Activated CD4-positive, alpha-beta memory T cell treated with anti-CD3 and anti-CD28 coated beads, Interleukin-2, amount 10 ng/mL, durations not matched to agents 7 days and 5 days (primary cell): ENCODE measurements at regions not wholly inside any gene's neighbourhood (a gene's known extent, or its start where the extent isn't known, plus 50 kb on each side); places are given as distances from the start of the nearest gene placed in this dataset.

Experiments
- CTCF ChIA-PET: fragments of 350-600 bp; sonication (Branson Sonifier 250); formaldehyde crosslinking; loops from one replicate; lab custom pipeline; 2021; ENCODE audit warnings: antibody characterized with exemption, inconsistent platforms; lab: Charles Lee
- POLR2A ChIA-PET: fragments of 350-600 bp; sonication (Branson Sonifier 250); formaldehyde crosslinking; loops from one replicate; lab custom pipeline; 2021; ENCODE audit warnings: antibody characterized with exemption; lab: Charles Lee
- DNase-seq: peaks from one replicate; pipeline ENCODE4 v3.0.0-alpha.2; 2020
- H3K27ac Mint-ChIP-seq: one replicate; pipeline ENCODE4 v1.8.0; 2021; ENCODE audit warnings: mild to moderate bottlenecking, mixed read lengths
- H3K27me3 Mint-ChIP-seq: one replicate; pipeline ENCODE4 v1.8.0; 2021; ENCODE audit warnings: mixed read lengths
- H3K36me3 Mint-ChIP-seq: one replicate; pipeline ENCODE4 v1.8.0; 2021; ENCODE audit warnings: low read depth, mixed read lengths
- H3K4me1 Mint-ChIP-seq: one replicate; pipeline ENCODE4 v1.8.0; 2021; ENCODE audit warnings: mixed read lengths
- H3K4me3 Mint-ChIP-seq: one replicate; pipeline ENCODE4 v1.8.0; 2021; ENCODE audit warnings: mild to moderate bottlenecking, mixed read lengths
- H3K9me3 Mint-ChIP-seq: one replicate; pipeline ENCODE4 v1.8.0; 2021; ENCODE audit warnings: mixed read lengths

GRCh38 chr5:68548959-68549676, 333.6 kb downstream of the PIK3R1 start:
- Mint-ChIP-seq H3K4me3 (no peak overlapping the region), H3K27ac (no peak overlapping the region), H3K4me1 (no peaks in the 10 kb centered on the region), H3K9me3 (no peaks in the 10 kb centered on the region), H3K27me3 (no peaks in the 10 kb centered on the region), H3K36me3 (no peaks in the 10 kb centered on the region)
- CTCF ChIA-PET = no interaction called here
- DNase-seq = no peak
- POLR2A ChIA-PET = no interaction called here

- H3K27me3 Mint-ChIP-seq = no peaks in the 10 kb centered on the region
- ChIA-PET POLR2A (no interaction called here), CTCF (no interaction called here)
- DNase-seq = no peak
- no peaks in the 10 kb centered on the region for H3K36me3 Mint-ChIP-seq
- no peaks in the 10 kb centered on the region for H3K9me3 Mint-ChIP-seq
- no peak overlapping the region for H3K27ac Mint-ChIP-seq
- H3K4me1 Mint-ChIP-seq = no peaks in the 10 kb centered on the region
- H3K4me3 Mint-ChIP-seq = no peak overlapping the region
These were observed 334.5 kb downstream of the PIK3R1 start for GRCh38 chr5:68550015-68550414.

DNA sequence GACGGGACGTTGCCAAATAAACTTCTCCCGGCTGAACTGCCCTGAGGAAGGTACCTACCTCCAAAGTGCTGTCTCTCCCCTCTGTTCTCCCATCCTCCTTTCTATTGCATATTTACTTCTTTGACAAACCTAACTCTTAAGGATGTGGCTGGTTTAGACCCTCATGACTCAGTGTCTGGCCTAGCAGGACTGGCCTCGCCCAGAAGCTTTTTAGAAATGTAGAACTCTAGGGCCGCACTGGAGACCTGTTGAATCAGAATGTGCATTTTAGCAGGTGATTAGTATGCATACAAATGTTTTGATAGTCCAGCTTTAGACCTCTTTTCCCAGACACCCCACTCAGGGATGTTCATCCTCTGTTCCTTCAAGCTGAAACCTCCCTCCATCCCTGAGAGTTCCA, 335.9 kb downstream of the PIK3R1 start:
- H3K27me3 Mint-ChIP-seq = peaks cover 3% of the 10 kb centered on the region
- CTCF ChIA-PET = no interaction called here

GRCh38 chr5:68554571-68555279, 339.2 kb downstream of the PIK3R1 start:
- H3K9me3 Mint-ChIP-seq = no peaks in the 10 kb centered on the region
- no peaks in the 10 kb centered on the region for H3K36me3 Mint-ChIP-seq
- H3K4me1 Mint-ChIP-seq = no peaks in the 10 kb centered on the region
- no peak overlapping the region for H3K4me3 Mint-ChIP-seq
- H3K27me3 Mint-ChIP-seq = peaks cover 3% of the 10 kb centered on the region
- ChIA-PET POLR2A (no interaction called here), CTCF (no interaction called here)
- DNase-seq = no peak
- no peak overlapping the region for H3K27ac Mint-ChIP-seq

More for the DNA sequence above, 335.9 kb downstream of the PIK3R1 start:
- no peak for DNase-seq
- no peaks in the 10 kb centered on the region for H3K9me3 Mint-ChIP-seq
- POLR2A ChIA-PET = no interaction called here
- H3K4me1 Mint-ChIP-seq = no peaks in the 10 kb centered on the region
- H3K36me3 Mint-ChIP-seq = no peaks in the 10 kb centered on the region
- H3K27ac Mint-ChIP-seq = no peak overlapping the region
- no peak overlapping the region for H3K4me3 Mint-ChIP-seq

- ChIA-PET POLR2A (no interaction called here), CTCF (no interaction called here)
- peaks cover 3% of the 10 kb centered on the region for H3K27me3 Mint-ChIP-seq
- H3K9me3 Mint-ChIP-seq = no peaks in the 10 kb centered on the region
- H3K4me1 Mint-ChIP-seq = no peaks in the 10 kb centered on the region
- no peak for DNase-seq
- H3K36me3 Mint-ChIP-seq = no peaks in the 10 kb centered on the region
- H3K4me3 Mint-ChIP-seq = no peak overlapping the region
- H3K27ac Mint-ChIP-seq = no peak overlapping the region
These were observed 340.5 kb downstream of the PIK3R1 start for GRCh38 chr5:68555907-68556681.

GRCh38 chr5:68557162-68557936, 341.8 kb downstream of the PIK3R1 start:
- Mint-ChIP-seq H3K4me3 (no peak overlapping the region), H3K27ac (no peak overlapping the region), H3K9me3 (no peaks in the 10 kb centered on the region), H3K4me1 (no peaks in the 10 kb centered on the region), H3K27me3 (peaks cover 3% of the 10 kb centered on the region), H3K36me3 (no peaks in the 10 kb centered on the region)
- ChIA-PET POLR2A (no interaction called here), CTCF (no interaction called here)
- no peak for DNase-seq

- H3K27ac Mint-ChIP-seq = no peak overlapping the region
- H3K36me3 Mint-ChIP-seq = no peaks in the 10 kb centered on the region
- peaks cover 2% of the 10 kb centered on the region for H3K27me3 Mint-ChIP-seq
- no peak for DNase-seq
- ChIA-PET CTCF (no interaction called here), POLR2A (no interaction called here)
- H3K4me3 Mint-ChIP-seq = no peak overlapping the region
- H3K4me1 Mint-ChIP-seq = no peaks in the 10 kb centered on the region
- H3K9me3 Mint-ChIP-seq = no peaks in the 10 kb centered on the region
These were observed 346.8 kb downstream of the PIK3R1 start for GRCh38 chr5:68562308-68562707.

DNA sequence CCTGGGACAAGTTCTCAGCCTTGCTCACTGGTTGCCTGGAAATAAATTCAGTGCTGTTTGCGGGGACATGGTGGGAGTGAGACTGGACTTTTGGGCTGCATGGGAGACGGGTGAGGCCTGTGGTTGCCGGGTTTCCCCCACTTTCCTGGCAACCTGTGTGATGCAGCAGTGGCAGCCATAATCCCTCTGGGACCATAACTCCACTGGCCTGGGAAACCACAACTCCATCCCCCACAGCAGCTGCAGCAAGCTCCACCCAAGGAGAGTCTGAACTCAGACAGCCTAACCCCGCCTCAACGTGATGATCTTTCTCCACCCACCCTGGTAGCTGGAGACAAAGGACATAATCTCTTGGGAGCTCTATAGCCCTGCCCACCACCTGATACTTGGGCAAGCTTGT, 349.9 kb downstream of the PIK3R1 start:
- no peaks in the 10 kb centered on the region for H3K9me3 Mint-ChIP-seq
- no peaks in the 10 kb centered on the region for H3K36me3 Mint-ChIP-seq
- H3K4me3 Mint-ChIP-seq = no peak overlapping the region
- ChIA-PET POLR2A (no interaction called here), CTCF (no interaction called here)
- H3K27ac Mint-ChIP-seq = no peak overlapping the region
- H3K27me3 Mint-ChIP-seq = peaks cover 4% of the 10 kb centered on the region
- DNase-seq = no peak
- no peaks in the 10 kb centered on the region for H3K4me1 Mint-ChIP-seq

GRCh38 chr5:68576805-68577204, 361.2 kb downstream of the PIK3R1 start:
- CTCF ChIA-PET = no interaction called here
- H3K27ac Mint-ChIP-seq = no peak overlapping the region
- H3K4me1 Mint-ChIP-seq = no peaks in the 10 kb centered on the region
- POLR2A ChIA-PET = no interaction called here
- no peaks in the 10 kb centered on the region for H3K36me3 Mint-ChIP-seq
- peaks cover 8% of the 10 kb centered on the region for H3K9me3 Mint-ChIP-seq
- H3K27me3 Mint-ChIP-seq = peaks cover 5% of the 10 kb centered on the region
- H3K4me3 Mint-ChIP-seq = no peak overlapping the region
- DNase-seq = no peak

DNA sequence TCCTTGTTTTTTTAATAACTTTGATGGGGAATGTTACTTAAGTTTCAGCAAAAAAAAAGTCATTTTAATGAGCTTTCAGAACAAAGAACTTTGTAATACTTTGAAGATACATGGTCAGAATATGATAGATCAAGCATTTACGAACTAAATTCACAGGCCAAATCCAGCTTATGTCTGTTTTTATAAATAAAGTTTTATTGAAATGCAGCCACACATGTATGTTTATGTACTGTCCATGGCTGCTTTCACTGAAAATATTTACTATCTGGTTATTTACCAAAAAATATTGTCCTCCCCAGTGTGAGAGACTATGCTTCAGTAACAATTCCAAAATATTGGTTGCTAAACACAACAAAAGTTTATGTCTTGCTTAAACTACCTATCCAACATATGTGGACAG, 366.7 kb downstream of the PIK3R1 start:
- Mint-ChIP-seq H3K27me3 (peaks cover 6% of the 10 kb centered on the region), H3K36me3 (no peaks in the 10 kb centered on the region), H3K4me1 (no peaks in the 10 kb centered on the region), H3K9me3 (peaks cover 2% of the 10 kb centered on the region), H3K27ac (no peak overlapping the region), H3K4me3 (no peak overlapping the region)
- CTCF ChIA-PET = no interaction called here
- POLR2A ChIA-PET = no interaction called here
- no peak for DNase-seq

GRCh38 chr5:68587171-68587570, 371.6 kb downstream of the PIK3R1 start:
- POLR2A ChIA-PET = no interaction called here
- no peaks in the 10 kb centered on the region for H3K36me3 Mint-ChIP-seq
- no peak overlapping the region for H3K4me3 Mint-ChIP-seq
- no peaks in the 10 kb centered on the region for H3K4me1 Mint-ChIP-seq
- DNase-seq = no peak
- peaks cover 2% of the 10 kb centered on the region for H3K27me3 Mint-ChIP-seq
- no peak overlapping the region for H3K27ac Mint-ChIP-seq
- CTCF ChIA-PET = no interaction called here
- H3K9me3 Mint-ChIP-seq = no peaks in the 10 kb centered on the region

- Mint-ChIP-seq H3K4me1 (no peaks in the 10 kb centered on the region), H3K36me3 (no peaks in the 10 kb centered on the region), H3K27me3 (no peaks in the 10 kb centered on the region), H3K4me3 (no peak overlapping the region), H3K27ac (no peak overlapping the region), H3K9me3 (no peaks in the 10 kb centered on the region)
- DNase-seq = no peak
- POLR2A ChIA-PET = no interaction called here
- CTCF ChIA-PET = no interaction called here
These were observed 376.3 kb downstream of the PIK3R1 start for GRCh38 chr5:68591850-68592249.

GRCh38 chr5:68592351-68592750, 376.8 kb downstream of the PIK3R1 start:
- Mint-ChIP-seq H3K4me3 (no peak overlapping the region), H3K36me3 (no peaks in the 10 kb centered on the region)
- CTCF ChIA-PET = no interaction called here

More at GRCh38 chr5:68592351-68592750, 376.8 kb downstream of the PIK3R1 start:
- no peaks in the 10 kb centered on the region for H3K27me3 Mint-ChIP-seq
- H3K27ac Mint-ChIP-seq = no peak overlapping the region
- no peaks in the 10 kb centered on the region for H3K4me1 Mint-ChIP-seq
- POLR2A ChIA-PET = no interaction called here
- DNase-seq = no peak
- H3K9me3 Mint-ChIP-seq = no peaks in the 10 kb centered on the region
